ENCODE measurements at regions not wholly inside any gene's neighbourhood (a gene's known extent, or its start where the extent isn't known, plus 50 kb on each side); places are given as distances from the start of the nearest gene placed in this dataset.

GRCh38 chr6:151709329-151709728, 98.2 kb upstream of the ESR1 start:
- CTCF ChIA-PET, result no interaction called here
- Histone ChIP-seq H3K4me3 (ENCODE audit: low read depth in 2 of 2, low read length in 1 of 2) (no peak overlapping the region), H3K79me2 (ENCODE audit: insufficient read depth) (no peaks in the 10 kb centered on the region), H2AFZ (ENCODE audit: low read depth) (no peak overlapping the region), H3K9ac (no peak overlapping the region), H4K20me1 (ENCODE audit: insufficient read depth) (no peaks in the 10 kb centered on the region), H3K36me3 (replicated peaks in 1 of 2; ENCODE audit: control insufficient read depth in 1 of 2, insufficient read depth in 2 of 2, low read length in 1 of 2) (no peaks in the 10 kb centered on the region), H3F3A (replicated peaks; ENCODE audit: insufficient read depth) (no peaks in the 10 kb centered on the region), H3K9me3 (no peaks in the 10 kb centered on the region), H3K4me1 (ENCODE audit: control insufficient read depth in 1 of 2, insufficient read depth in 2 of 2, low read depth in 1 of 2, low read length in 1 of 2) (no peaks in the 10 kb centered on the region), H3K4me2 (no peak overlapping the region), H3K27me3 (ENCODE audit: insufficient read depth) (no peaks in the 10 kb centered on the region), H3K9me2 (no peaks in the 10 kb centered on the region), H3K27ac (ENCODE audit: low read depth in 2 of 2, low read length in 1 of 2) (no peak overlapping the region)
- 44% methylated on average over 3 of the region's 3 CpGs for WGBS (ENCODE audit: low lambda C conversion rate)
- no peak for DNase-seq
- POLR2A ChIA-PET, result no interaction called here
- TF ChIP-seq SIN3A (IDR thresholded peaks at IDR 0.05; ENCODE audit: borderline replicate concordance, low read depth, low read length) (no peak), POLR2AphosphoS5 (IDR thresholded peaks at IDR 0.05; ENCODE audit: low read depth, low read length) (no peak), GATA2 (CRISPR knock-in tag; IDR thresholded peaks at IDR 0.05) (no peak), RFX5 (IDR thresholded peaks at IDR 0.05; ENCODE audit: low read length) (no peak), MEF2A (IDR thresholded peaks at IDR 0.05; ENCODE audit: borderline replicate concordance, low read depth) (no peak)

- H3K79me2 ChIP-seq (ENCODE audit: insufficient read depth), result no peaks in the 10 kb centered on the region
- H3K27ac ChIP-seq (ENCODE audit: low read depth in 2 of 2, low read length in 1 of 2), result no peak overlapping the region
- POLR2A ChIA-PET, result no interaction called here
- H2AFZ ChIP-seq (ENCODE audit: low read depth), result no peak overlapping the region
- CTCF ChIA-PET, result interaction anchor here (0.9 to 1.3 kb wide), 2 partner anchors 12 to 50 kb away, joined by 3 to 4 read pairs; no protein-coding TSS in a partner anchor
- no peak for DNase-seq
- no peak overlapping the region for H3K4me3 ChIP-seq (ENCODE audit: low read depth in 2 of 2, low read length in 1 of 2)
- H3K36me3 ChIP-seq (replicated peaks in 1 of 2; ENCODE audit: control insufficient read depth in 1 of 2, insufficient read depth in 2 of 2, low read length in 1 of 2), result no peaks in the 10 kb centered on the region
- no peak overlapping the region for H3K9ac ChIP-seq
- no peaks in the 10 kb centered on the region for H3K9me2 ChIP-seq
- 18% methylated on average over 3 of the region's 5 CpGs for WGBS (ENCODE audit: low lambda C conversion rate)
- no peaks in the 10 kb centered on the region for H4K20me1 ChIP-seq (ENCODE audit: insufficient read depth)
- no peaks in the 10 kb centered on the region for H3F3A ChIP-seq (replicated peaks; ENCODE audit: insufficient read depth)
- H3K4me1 ChIP-seq (ENCODE audit: control insufficient read depth in 1 of 2, insufficient read depth in 2 of 2, low read depth in 1 of 2, low read length in 1 of 2), result no peaks in the 10 kb centered on the region
- no peaks in the 10 kb centered on the region for H3K9me3 ChIP-seq
- H3K4me2 ChIP-seq, result no peak overlapping the region
- H3K27me3 ChIP-seq (ENCODE audit: insufficient read depth), result no peaks in the 10 kb centered on the region
- TF ChIP-seq RCOR1 (IDR thresholded peaks at IDR 0.05; ENCODE audit: low read length) (no peak), RXRA (IDR thresholded peaks at IDR 0.05; ENCODE audit: borderline replicate concordance, low read depth) (no peak), EZH2phosphoT487 (IDR thresholded peaks at IDR 0.05; ENCODE audit: borderline replicate concordance, low read depth) (no peak), SIN3A (IDR thresholded peaks at IDR 0.05; ENCODE audit: borderline replicate concordance, low read depth, low read length) (no peak), JUND (IDR thresholded peaks at IDR 0.05) (no peak), FOXM1 (IDR thresholded peaks at IDR 0.05; ENCODE audit: low read depth) (no peak), CHD2 (IDR thresholded peaks at IDR 0.05; ENCODE audit: low read length, partially characterized antibody) (no peak), TCF12 (IDR thresholded peaks at IDR 0.05) (no peak), GATA2 (CRISPR knock-in tag; IDR thresholded peaks at IDR 0.05) (no peak), GABPA (IDR thresholded peaks at IDR 0.05; ENCODE audit: low read depth) (no peak), RFX5 (IDR thresholded peaks at IDR 0.05; ENCODE audit: low read length) (no peak), USF2 (IDR thresholded peaks at IDR 0.05; ENCODE audit: borderline replicate concordance, low read depth, low read length) (no peak), POLR2AphosphoS5 (IDR thresholded peaks at IDR 0.05; ENCODE audit: low read depth, low read length) (no peak), YY1 (IDR thresholded peaks at IDR 0.05; ENCODE audit: low read depth) (no peak), MXI1 (IDR thresholded peaks at IDR 0.05; ENCODE audit: low read depth, low read length) (no peak)
- TF ChIP-seq, protein P1, sequence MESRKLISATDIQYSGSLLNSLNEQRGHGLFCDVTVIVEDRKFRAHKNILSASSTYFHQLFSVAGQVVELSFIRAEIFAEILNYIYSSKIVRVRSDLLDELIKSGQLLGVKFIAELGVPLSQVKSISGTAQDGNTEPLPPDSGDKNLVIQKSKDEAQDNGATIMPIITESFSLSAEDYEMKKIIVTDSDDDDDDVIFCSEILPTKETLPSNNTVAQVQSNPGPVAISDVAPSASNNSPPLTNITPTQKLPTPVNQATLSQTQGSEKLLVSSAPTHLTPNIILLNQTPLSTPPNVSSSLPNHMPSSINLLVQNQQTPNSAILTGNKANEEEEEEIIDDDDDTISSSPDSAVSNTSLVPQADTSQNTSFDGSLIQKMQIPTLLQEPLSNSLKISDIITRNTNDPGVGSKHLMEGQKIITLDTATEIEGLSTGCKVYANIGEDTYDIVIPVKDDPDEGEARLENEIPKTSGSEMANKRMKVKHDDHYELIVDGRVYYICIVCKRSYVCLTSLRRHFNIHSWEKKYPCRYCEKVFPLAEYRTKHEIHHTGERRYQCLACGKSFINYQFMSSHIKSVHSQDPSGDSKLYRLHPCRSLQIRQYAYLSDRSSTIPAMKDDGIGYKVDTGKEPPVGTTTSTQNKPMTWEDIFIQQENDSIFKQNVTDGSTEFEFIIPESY (IDR thresholded peaks at IDR 0.05; ENCODE audit: borderline replicate concordance, low read depth), result no peak
Measured at GRCh38 chr6:151716526-151716932, 91.0 kb upstream of the ESR1 start.
